ENCODE measurements at regions not wholly inside any gene's neighbourhood (a gene's known extent, or its start where the extent isn't known, plus 50 kb on each side); places are given as distances from the start of the nearest gene placed in this dataset.

DNA sequence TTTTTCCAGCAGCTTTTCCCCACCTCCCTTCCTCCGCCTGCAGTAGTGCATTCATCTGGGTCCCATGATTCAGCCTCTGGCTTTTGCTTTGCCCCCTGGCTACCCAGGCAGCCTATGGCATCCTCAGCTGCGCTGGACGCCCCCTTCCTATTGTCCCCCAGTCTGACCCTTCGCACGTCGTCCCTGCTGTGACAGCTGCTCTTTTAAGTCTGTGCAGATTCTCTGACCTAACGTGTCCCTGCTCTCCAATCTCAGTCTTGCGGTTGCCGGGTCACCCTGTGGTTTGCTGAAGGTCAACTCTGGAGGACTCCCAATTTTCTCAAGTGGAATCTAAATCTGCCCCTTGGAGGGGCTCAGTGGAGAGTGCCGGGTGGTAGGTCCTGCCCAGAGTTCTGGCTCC lies 294.3 kb downstream of the CDC5L start:
- TF ChIP-seq, protein P1, sequence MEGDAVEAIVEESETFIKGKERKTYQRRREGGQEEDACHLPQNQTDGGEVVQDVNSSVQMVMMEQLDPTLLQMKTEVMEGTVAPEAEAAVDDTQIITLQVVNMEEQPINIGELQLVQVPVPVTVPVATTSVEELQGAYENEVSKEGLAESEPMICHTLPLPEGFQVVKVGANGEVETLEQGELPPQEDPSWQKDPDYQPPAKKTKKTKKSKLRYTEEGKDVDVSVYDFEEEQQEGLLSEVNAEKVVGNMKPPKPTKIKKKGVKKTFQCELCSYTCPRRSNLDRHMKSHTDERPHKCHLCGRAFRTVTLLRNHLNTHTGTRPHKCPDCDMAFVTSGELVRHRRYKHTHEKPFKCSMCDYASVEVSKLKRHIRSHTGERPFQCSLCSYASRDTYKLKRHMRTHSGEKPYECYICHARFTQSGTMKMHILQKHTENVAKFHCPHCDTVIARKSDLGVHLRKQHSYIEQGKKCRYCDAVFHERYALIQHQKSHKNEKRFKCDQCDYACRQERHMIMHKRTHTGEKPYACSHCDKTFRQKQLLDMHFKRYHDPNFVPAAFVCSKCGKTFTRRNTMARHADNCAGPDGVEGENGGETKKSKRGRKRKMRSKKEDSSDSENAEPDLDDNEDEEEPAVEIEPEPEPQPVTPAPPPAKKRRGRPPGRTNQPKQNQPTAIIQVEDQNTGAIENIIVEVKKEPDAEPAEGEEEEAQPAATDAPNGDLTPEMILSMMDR (IDR thresholded peaks at IDR 0.05; ENCODE audit: low read length): no peak
- TF ChIP-seq EZH2 (IDR thresholded peaks at IDR 0.05; ENCODE audit: borderline replicate concordance, low read length): no peak

Measured in OCI-LY1 (cell line).